Caki2 (cell line): ENCODE measurements at regions not wholly inside any gene's neighbourhood (a gene's known extent, or its start where the extent isn't known, plus 50 kb on each side); places are given as distances from the start of the nearest gene placed in this dataset.

Experiments used
- DNase-seq: peaks from one replicate; pipeline ENCODE4 v3.0.0-alpha.2; 2015; ENCODE audit warnings: low read depth
- in situ Hi-C: cut with HindIII; loops from 2 replicates; pipeline ENCODE4 v1.10.0; 2016; ENCODE audit warnings: low sequenced_read_pairs, low pct_unique_long_range_greater_than_20kb, mixed read lengths

DNA sequence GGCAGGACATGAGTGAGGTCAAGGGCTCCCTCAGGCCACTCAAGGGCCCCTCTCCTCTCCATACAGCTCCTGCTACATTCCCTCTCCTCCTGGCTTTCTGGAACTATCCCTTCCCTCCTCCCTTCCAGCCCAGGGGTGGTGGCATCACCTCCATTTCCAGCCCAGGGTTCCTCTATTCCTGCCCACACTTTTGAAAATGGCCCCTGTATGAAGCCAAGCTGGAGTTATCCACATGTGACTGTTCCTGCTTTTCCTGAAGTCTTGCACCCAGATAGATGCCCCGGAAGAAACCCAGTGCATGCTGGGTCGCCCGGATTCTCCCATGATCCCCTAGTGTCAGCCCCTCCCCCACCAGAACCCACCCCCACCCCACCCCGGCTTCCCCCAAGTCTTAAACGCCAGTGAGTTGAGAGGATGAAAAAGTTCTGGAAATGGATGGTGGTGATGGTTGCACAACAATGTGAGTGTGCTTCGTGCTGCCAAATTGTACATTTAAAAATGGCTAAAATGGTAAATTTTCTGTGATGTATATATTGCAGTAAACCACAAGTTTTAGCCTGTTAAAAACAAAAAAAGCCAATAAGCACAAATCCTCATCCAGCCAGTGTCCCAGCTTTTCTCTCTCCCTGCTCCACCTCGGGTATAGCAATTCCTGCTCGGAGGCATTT, 136.9 kb downstream of the SCARB1 start:
- DNase-seq: no peak
- in situ Hi-C loops: no loop called here

DNA sequence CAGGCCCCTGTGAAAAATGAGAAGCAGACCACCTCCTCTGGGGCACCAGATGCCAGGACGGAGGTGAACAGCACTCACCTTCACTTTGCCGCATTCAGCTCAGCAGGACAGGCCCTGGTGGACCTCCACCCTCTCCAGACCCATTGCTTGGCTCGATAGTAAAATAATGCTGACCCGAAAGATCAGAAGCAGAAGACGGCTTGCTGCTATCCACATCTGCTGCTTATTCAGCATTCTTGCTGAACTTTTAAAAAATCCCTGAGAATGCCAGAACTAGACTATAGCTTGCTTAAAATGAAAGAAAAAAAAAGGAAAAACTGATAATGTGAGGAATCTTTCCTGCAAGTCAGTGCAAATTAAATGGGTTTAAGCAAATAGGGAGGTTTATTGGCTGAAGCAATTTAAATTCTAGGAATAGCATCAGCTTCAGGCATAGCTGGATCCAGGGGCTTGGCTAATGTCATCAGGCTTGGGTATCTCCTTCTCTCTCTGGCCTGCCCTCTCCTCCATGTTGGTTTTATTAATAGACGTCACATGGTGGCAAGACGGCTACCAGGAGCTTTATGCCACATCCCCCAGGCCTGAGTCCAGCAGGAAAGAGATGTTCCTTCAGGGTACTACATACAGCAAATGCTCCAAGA, 137.9 kb downstream of the SCARB1 start:
- in situ Hi-C loops: no loop called here

DNA sequence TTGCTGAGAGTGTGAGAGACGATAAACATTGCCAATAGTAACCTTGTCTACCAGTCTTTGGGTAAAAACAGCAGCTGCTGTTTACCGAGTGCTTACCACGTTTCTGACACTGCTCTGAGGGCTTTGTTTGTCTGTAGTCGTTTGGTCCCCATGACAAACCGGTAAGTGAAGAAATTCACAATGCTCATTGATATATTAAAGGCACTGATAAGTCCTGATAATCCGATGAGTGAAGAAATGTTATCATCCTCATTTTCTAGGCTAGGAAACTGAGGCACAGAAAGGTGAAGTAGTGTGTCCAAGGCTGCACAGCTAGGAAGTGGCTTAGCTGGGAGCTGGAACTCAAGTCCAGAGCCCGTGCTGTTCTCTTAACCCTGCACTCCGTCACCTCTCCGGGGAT, 138.6 kb downstream of the SCARB1 start:
- in situ Hi-C loops: no loop called here
- DNase-seq: no peak

More for the DNA sequence above, 137.9 kb downstream of the SCARB1 start:
- no peak for DNase-seq

DNA sequence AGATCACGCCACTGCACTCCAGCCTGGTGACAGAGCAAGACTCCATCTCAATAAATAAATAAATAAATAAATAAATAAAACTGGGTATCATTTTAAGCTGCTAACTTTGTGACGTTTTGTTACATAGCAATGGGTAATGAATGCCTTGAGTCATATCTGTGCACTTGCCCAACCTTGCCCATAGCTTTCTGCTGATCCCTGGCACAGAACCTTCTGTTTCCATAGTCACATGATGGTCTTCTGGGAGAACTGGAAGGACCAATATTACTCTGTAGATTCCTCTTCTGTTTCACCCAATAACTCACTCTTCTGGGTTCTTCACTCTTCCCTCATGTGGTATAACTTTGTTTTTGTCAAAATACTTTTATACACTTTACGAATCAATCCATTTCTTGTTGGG, 140.8 kb downstream of the SCARB1 start:
- DNase-seq: no peak
- in situ Hi-C loops: no loop called here

DNA sequence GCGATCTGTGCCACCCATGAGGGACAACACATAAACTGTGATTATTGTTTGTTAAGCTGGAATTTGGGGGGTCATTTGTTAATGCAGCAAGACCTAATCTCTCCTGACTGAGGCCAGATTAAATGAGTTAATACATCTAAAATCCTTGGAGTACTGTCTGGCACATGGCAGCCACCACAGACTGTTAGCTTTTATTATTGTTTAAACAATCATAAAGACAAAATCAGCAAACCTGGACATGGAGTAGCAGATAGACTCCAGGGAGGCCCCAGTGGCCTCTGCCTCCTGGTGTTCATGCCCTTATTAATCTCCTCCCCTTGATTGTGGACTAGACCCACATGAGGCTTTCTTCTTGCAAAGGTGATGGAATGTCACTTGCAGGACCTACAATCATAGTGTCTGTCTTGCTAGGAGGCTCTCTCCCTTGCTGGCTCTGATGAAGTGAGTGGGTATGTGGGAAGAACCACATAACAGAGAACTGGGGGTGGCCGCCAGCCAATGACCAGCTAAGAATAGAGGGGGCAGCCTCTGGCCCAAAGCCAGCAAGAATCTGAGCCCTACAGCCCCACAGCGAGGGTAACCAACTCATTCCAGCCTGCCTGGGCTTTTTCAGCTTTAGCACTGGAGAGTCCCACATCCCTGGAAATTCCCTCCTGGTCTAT, 142.0 kb downstream of the SCARB1 start:
- in situ Hi-C loops: no loop called here
- DNase-seq: no peak

DNA sequence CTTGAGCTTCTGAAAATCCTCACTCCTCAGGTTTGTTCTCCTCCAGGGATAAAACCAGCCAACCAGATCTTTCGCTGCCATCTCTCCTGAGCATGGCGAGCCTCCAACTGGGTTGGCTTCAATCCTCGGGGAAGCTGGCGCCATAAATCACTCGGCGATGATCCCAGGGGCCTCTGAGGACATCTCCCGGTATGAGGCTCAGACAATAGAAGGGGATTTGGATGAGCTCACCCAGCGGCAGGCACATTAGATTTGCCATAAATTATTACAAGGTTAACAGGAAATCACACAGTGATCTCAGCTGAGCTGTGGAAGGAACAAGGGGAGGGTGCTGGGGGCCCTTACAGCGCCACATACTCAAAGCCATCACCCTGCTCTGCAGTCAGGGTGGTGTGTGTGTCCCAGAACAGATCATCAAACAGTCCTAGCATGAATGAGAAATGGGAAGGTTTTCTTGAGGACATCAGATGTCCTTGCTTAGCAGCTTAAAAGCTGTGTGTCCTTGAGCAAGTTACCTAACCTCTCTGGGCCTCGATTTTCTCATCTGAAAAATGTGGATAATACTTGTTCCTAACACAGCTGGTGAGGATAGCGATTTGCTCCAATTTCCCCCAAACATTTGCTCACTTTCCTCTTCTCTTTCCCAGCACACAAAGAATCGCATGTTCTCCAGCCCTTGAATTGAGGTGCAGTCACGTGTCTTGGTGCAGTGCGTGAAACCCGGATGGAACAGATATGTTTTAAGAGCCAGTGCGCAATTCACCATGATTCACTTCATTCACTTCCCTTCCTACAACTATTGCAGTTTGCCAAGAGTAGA, 142.8 kb downstream of the SCARB1 start:
- in situ Hi-C loops: no loop called here
- peak; percentile 95 for DNase-seq

DNA sequence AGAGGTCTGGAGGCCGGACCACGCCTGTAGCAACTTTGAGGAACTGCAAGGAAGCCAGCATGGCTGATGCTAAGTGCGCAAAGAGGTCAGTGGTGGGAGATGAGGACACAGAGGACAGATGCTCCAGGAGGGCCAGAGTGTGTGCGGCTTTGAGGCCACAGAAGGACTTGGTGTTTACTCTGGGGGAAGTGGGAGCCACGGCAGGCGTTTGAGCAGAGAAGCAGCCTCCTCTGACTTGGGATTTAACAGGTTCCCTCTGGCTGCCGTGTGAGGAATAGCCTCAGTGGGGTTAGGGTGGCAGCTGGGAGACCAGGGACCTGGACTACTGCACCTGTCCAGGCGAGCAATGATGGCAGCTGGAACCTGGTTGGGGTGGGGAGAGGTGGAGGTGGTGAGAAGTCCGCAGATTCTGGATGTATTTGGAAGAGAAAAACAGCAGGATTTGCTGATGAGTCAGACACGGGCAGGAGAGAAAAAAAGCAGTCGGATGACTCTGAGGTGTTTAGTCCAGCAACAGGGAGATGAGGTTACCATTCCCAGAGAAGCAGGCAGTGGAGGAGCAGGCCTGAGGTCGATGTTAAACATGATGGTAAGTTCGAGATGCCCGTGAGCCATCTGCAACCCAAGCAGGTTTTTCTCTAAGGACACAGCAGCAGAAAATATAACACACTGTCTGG, 143.5 kb downstream of the SCARB1 start:
- in situ Hi-C loops: no loop called here
- peak; percentile 90 for DNase-seq

DNA sequence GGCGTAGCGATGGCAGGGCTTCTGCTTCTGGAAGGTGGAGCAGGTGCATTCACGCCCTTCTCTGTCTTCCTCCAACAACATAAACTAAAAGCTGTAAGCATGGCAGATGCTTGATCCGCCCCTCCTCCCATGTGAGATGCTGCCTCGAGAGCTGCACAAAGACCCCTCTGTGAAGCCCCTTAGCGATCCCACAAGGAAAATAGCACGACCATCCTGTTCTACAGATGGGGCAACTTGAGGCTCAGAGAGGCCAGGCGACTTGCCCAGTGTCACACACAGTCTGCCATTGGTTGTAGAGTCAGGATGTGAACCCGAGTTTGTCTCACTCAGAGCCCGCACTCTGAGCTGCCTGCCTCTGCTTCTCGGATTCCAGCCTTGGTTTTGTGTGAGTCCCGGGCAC, 144.4 kb downstream of the SCARB1 start:
- in situ Hi-C loops: no loop called here
- DNase-seq: no peak

DNA sequence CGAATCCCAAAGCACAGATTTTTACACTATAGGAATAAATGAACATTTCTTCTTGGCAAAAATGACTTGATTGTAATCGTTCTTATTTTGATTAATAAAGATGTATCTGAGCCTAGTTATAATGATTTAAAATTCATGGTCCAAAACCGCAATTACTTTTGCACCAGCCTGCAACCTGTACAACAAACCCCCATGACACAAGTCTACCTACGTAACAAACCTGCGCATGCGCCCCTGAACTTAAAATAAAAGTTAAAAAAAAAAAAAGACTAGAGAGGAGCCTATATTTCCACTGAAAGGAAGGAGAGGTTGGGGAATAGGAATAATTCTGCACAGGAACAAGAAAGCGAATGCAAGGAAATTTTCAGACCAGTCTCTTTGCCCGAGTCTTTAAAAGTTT, 145.2 kb downstream of the SCARB1 start:
- in situ Hi-C loops: no loop called here
- no peak for DNase-seq

DNA sequence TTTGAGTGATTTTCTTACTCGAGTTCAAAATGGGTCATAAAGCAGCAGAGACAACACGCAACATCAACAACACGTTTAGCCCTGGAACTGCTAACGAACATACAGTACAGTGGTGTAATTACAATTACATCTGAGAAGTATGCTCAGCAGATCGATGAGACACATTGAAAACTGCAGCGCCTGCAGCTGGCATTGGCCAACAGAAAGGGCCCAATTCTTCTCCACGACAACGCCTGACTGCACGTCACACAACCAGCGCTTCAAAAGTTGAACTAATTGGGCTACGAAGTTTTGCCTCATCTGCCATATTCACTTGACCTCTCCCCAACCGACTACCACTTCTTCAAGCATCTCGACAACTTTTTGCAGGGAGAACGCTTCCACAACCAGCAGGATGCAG, 145.6 kb downstream of the SCARB1 start:
- in situ Hi-C loops: no loop called here
- no peak for DNase-seq

DNA sequence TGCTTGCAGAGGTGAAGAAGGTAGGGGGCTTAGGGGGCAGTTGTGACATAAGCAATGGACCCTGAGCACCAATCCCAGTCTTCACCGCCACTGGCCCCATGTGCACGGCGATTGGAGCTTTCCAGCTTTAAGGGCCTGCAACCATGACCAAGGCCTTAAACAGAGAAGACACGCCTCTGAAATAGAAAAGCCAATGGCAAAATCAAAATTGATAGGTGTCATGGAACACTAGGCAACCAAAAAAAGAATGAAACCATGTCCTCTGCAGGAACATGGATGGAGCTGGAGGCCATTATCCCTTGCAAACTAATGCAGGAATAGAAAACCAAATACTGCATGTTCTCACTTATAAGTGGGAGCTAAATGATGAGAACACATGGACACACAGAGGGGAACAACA, 146.3 kb downstream of the SCARB1 start:
- in situ Hi-C loops: no loop called here
- DNase-seq: no peak

DNA sequence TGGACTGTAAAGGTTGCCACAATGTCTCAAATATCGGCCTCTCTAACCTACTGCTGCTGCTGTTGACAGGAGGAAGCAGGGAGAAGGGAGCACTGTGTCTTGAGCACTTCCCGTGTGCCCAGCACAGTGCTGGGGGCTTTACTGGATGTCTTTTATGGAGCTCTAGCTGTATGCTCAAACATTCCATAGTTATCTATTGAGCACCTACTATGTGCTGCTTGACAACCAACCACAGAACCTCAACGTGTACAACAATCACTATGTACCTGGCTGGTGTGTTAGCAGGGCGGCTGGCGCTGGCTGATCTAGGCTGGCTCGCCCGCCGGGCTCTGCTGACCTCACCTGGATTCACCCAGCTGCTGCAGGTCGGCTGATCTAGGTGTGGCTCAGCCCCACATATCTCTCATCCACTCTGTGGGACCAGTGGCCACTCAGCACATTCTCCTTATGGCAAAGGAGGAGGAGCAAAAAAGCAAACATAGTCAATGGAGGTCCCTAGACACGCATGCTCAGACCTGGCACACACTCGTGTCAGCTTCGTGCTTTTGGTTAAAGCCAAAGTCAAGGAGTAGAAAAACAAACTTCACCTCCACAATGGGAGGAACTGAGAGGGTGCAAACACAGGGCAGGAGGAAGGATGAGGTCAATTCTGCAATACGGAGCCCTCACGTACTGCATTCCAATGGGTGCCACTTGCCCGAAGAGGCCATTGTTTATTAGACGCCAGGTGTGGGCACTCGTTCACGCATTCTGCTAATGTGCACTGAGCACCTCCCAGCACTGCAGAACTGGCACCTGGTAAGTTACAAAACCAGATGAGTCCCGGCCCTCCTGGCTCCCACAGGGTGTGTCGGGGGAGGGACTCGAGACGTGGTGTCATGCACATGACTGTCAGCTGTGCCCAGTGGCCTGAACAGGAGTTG, 147.2 kb downstream of the SCARB1 start:
- no peak for DNase-seq
- in situ Hi-C loops: no loop called here

DNA sequence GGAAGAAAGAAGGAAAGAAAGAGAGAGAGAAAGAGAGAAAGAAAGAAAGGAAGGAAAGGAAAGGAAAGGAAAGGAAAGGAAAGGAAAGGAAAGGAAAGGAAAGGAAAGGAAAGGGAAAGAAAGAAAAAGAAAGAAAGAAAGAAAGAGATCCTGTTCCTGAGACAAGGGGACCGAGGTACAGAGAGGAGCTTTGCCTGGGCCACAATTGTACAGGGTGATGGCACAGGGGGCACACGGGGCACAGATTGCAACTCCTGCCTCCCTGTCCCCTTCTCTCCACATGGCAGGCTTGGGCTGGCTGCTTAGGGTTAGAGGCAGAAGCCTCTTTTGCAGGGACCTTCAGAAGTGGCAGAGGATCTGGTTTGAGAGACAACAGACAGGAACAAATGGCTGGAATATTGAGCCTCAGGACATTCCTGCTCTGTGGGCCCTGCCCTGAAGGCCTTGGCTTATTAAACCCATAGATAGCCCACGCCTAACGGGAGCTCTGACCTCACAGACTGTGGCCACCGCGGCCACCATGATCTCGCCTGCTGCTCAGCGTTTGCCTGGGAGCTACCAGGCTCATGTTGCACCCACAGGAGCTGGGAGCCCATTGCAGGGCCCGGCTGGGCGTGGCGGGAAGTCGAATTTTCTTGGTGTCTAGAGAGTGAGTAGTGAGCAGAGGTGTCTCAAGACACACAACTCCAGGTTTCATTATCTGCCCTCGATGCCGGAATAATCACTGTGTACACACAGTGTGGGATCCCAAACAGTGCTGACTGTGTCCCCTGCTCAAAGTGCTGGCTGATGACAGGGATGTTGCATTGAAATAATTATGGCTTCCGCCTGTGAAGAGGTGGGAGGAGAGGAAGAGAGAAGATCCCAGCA, 147.9 kb upstream of the NCOR2 start:
- DNase-seq: no peak
- in situ Hi-C loops: no loop called here

DNA sequence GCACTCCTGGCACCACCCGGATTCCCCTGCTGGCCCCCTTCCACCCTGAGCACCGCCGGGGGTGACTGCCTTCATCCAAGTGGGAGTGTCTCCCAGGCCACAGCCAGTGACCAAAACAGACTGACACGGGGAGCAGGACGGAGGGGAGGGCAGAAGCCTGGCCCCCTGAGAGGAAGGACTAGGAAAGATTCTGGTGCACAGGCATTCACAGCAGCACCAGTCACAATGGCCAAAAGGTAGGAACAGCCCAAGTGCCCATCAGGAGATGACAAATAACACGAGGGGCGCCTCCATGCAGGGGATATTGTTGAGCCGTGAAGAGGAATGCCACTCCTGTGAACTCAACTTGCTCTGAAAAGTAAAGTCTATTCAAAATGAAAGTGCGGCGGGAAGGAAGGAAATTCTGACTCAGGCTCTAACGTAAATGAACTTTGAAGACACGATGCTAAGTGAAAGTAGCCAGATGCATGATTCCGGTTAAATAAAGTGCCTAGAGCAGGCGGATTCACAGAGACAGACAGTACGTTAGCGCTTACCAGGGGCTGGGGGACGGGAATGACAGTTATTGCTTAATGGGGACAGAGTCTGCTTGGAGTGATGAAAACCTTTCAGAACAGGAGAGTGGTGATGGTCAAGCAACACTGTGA, 146.1 kb upstream of the NCOR2 start:
- DNase-seq: peak; percentile 47
- in situ Hi-C loops: no loop called here

DNA sequence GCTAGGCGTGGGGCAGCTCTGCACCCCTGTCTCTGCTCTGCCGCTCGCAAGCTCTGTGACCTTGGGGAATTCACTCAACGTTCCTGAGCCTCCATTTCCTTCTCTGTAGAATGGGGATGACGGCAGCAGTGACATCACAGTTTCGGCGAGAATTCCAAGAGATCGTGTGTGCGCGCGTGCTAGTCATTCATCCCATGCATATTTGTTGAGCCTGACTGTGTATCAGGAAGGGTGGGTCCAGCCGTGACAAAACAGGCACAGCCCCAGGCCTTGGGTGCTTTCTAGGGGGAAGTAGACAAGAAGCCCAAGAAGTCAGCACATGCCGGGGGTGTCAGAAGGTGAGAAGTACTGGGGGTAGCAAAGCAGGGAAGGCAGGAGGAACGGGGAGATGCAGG, 145.6 kb upstream of the NCOR2 start:
- in situ Hi-C loops: no loop called here
- DNase-seq: no peak

DNA sequence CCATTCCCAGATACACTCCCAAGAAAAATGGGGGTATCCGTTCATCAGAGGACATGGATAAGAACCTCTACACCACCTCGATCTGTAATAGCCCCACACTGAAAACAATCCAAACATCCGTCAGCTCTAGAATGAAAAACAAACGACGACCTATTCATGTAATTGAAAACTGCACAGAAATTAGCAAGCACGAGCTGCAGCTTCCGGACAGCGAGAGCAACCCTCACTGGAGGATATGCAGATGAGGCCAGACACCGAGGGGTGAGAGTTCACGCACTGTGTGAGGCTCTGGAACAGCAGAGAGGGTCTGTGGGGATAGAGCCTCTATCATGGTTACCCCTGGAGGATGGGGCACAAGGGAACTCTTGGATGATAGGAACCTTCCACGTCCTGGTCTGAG, 143.9 kb upstream of the NCOR2 start:
- DNase-seq: no peak
- in situ Hi-C loops: no loop called here
